Astrocyte of the spinal cord (primary cell): ENCODE measurements at regions not wholly inside any gene's neighbourhood (a gene's known extent, or its start where the extent isn't known, plus 50 kb on each side); places are given as distances from the start of the nearest gene placed in this dataset.

ENCODE experiments used
- DNase-seq: peaks from one replicate; pipeline ENCODE4 v3.0.0; 2011; ENCODE audit warnings: low read depth, low spot score
- H3K4me3 ChIP-seq: 2 replicates; pipeline ENCODE4 v1.5.1; 2011; ENCODE audit warnings: low read depth, mild to moderate bottlenecking, low read length, moderate library complexity
- in situ Hi-C: cut with HindIII; loops from 2 replicates; pipeline ENCODE4 v1.10.0; 2017; ENCODE audit warnings: low sequenced_read_pairs
- TF ChIP-seq, protein P1 (sequence below): IDR thresholded peaks from 2 replicates; pipeline ENCODE4 v1.5.1; 2012; ENCODE audit warnings: low read depth, mild to moderate bottlenecking, low read length, inconsistent platforms

DNA sequence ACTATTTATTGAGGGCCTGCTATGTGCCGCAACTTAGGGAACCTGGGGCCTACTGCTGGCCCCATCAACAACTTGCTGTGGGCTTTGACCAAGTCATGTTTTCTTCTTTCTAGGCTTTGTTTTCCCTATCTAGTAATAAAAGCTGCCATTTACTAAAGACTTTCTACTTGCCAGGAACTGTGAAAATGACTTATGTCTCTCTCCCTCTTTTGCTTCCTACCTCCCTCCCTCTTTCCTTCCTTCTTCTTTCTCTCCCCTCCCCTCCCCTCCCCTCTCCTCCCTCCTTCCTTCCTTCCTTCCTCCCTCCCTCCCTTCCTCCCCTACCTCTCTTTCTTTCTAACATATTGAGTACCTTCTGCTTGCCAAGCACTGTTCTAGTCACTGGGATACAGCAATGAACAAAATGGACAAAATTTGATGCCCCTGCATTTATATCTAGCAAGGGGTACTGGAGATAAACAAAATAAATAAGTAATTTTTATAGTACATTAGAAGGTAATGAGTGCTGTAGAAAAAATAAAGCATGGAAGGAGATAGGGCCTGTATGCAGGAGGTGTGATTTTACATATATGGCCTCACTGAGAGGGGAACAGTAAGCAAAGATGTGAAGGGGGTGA lies 170.3 kb upstream of the USP24 start:
- TF ChIP-seq, protein P1, sequence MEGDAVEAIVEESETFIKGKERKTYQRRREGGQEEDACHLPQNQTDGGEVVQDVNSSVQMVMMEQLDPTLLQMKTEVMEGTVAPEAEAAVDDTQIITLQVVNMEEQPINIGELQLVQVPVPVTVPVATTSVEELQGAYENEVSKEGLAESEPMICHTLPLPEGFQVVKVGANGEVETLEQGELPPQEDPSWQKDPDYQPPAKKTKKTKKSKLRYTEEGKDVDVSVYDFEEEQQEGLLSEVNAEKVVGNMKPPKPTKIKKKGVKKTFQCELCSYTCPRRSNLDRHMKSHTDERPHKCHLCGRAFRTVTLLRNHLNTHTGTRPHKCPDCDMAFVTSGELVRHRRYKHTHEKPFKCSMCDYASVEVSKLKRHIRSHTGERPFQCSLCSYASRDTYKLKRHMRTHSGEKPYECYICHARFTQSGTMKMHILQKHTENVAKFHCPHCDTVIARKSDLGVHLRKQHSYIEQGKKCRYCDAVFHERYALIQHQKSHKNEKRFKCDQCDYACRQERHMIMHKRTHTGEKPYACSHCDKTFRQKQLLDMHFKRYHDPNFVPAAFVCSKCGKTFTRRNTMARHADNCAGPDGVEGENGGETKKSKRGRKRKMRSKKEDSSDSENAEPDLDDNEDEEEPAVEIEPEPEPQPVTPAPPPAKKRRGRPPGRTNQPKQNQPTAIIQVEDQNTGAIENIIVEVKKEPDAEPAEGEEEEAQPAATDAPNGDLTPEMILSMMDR, result no peak
- in situ Hi-C loops, result no loop called here
- no peak overlapping the region for H3K4me3 ChIP-seq
- no peak for DNase-seq

DNA sequence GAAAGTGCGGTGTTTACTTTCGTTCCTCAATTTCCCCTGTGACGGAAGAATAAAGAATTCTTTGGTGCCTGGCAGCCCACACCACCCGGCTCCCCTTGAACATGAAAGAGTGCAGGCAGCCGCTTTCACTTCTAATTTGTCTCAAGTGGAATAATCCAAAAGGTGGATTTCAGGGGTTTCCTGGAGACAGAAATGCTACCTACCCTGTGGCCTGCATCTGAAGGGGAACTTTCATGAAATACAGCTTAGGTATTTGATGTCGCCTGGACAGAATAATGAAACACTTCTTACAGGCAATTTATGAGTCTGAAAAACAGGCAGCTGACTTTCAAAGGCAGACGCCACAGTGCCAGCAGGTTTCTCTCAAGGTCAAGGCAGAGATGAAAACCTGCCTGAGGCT lies 169.5 kb upstream of the USP24 start:
- no peak for DNase-seq
- in situ Hi-C loops, result no loop called here
- TF ChIP-seq, protein P1, result no peak
- no peak overlapping the region for H3K4me3 ChIP-seq

DNA sequence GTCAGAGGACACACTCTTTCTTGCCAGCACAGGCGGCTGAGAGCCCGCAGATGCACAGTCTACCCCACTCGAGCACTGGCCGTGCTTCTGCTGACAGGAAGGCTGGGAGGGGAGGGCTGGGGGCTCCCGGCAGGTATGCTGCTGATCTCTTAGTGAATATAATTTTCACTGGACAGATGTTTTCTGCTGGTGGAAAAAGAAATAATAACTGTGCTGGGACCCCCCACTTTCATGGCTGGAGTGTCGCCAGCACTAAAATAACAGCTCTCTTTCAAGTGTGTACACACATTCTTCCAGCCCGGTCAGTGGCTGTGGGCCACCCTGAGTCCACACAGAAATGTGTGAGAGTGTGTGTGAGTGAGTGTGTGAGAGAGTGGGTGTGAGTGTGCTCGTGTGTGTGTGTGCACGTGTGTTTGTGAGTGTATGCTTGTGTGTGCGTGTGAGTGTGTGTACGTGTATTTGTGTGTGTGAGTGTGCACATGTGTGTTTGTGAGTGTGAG lies 167.7 kb upstream of the USP24 start:
- no peak overlapping the region for H3K4me3 ChIP-seq
- TF ChIP-seq, protein P1, result no peak
- in situ Hi-C loops, result no loop called here
- DNase-seq, result peak; percentile 16

DNA sequence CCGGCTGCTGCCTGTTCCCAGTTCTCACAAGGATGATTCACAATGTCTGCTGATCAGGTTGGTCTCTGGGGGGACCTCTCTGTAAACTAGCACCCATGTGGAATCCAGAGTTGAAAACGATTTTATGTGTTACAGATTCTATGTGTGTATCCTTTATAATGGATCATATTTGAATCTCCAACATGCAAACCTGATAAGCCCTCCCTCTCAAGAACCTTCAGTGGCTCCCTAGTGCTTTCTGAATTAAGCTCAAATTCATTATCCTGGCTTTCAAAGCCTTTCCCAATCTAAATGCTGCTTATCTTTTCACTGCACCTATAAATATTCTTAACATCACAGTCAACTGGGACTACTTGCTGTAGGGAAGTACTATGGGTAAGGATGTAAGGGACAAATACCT lies 166.8 kb upstream of the USP24 start:
- TF ChIP-seq, protein P1, result no peak
- in situ Hi-C loops, result no loop called here
- no peak for DNase-seq
- H3K4me3 ChIP-seq, result no peak overlapping the region

DNA sequence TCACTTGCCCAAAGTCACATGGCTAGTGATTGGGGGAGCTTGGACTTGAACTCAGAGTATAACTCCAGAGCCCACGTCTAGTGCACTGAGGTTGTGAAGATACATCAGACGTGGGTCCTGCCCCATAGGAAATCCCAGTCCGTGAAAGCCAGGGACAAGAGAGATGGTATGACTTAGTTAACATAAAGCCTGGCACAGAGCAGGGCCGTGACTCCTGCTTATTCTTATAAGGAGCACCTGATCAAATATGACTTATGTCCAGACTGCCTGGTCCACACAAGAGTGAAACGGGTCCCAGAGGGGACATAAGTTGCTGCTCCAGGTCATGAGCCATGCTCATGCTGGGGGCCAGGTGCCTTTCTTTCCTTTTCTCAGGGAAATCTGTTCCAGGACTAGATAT lies 166.3 kb upstream of the USP24 start:
- TF ChIP-seq, protein P1, result no peak
- no peak overlapping the region for H3K4me3 ChIP-seq
- no peak for DNase-seq
- in situ Hi-C loops, result no loop called here

DNA sequence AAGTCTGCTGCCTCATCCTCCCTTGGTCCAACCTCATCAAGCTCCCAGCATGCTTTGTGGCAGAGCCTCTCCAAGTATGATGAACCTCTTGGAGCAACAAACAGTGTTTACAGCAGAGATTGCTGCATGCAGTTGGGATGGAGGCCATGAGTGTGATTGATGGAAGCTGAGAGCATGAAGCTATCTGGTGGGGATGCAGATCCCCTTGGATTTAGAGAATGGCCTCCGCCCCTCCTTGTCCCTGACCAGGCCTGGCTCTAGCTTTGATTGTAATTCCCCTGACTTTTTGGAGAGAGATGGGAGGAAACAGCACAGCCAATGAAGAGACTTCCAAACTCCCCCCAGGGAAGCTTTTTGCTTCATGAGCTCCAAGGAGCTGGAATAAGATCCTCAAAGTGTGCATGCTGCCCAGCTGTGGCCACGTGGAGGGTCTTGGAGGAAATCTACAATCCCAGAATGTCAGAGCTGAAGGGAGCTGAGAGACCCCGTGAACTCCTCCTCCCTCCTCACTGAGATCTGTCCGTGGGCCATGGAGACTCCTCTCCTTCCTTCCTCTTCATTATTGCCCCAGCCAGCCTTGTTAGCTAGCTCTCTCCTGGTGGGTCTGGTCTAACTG lies 165.3 kb upstream of the USP24 start:
- in situ Hi-C loops, result no loop called here
- H3K4me3 ChIP-seq, result no peak overlapping the region
- DNase-seq, result no peak
- TF ChIP-seq, protein P1, result no peak
